SU-DHL-6 (cell line): ENCODE measurements at regions not wholly inside any gene's neighbourhood (a gene's known extent, or its start where the extent isn't known, plus 50 kb on each side); places are given as distances from the start of the nearest gene placed in this dataset.

Source experiments
- CTCF ChIP-seq: fragments of 200-600 bp; sonication (generic); IDR thresholded peaks from one replicate; pipeline ENCODE4 v1.5.1; 2017; ENCODE audit warnings: antibody characterized with exemption, mild to moderate bottlenecking, low read length, moderate library complexity; ENCODE audit not compliant: insufficient read depth, poor library complexity, severe bottlenecking
- EZH2phosphoT487 ChIP-seq: fragments of 200-600 bp; sonication (generic), shearing (Covaris generic); conservative IDR thresholded peaks from 2 replicates; pipeline ENCODE4 v1.6.1; 2018; ENCODE audit warnings: mild to moderate bottlenecking, antibody characterized with exemption, low read length, moderate library complexity, mixed read lengths

GRCh38 chr1:82597141-82597540 is 796.4 kb downstream of the ADGRL2 start:
- TF ChIP-seq CTCF, result no peak
- TF ChIP-seq EZH2phosphoT487, result no peak
